ENCODE measurements at regions not wholly inside any gene's neighbourhood (a gene's known extent, or its start where the extent isn't known, plus 50 kb on each side); places are given as distances from the start of the nearest gene placed in this dataset.
"Not testable (repeated sequence)": the region's sequence is repeated elsewhere in the genome, so short reads cannot be mapped to it uniquely, and the experiment has no call there.

DNA sequence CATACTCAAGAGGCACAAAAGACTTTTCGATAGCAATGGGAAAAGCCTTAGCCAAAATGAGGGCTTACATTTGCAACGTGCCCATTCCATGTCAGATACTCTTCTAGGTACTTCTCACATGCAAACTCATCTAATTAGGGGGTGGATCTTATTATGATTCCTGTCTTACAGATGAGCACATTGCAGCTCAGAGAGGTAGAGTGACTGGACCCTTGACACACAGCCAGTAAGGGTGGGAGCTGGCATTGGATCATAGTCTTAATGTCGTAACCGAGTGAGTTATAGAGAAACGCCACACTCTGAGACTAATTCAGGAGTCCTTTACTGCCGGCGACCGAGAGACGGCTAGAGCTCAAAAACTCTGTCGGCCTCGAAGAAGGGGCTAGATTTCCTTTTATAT lies 78.8 kb upstream of the GRIN2A start:
- TF ChIP-seq CTBP1 (IDR thresholded peaks at IDR 0.05; ENCODE audit: borderline replicate concordance), result no peak
- no peak for TF ChIP-seq SUZ12 (IDR thresholded peaks at IDR 0.05)
- TF ChIP-seq FOXK2 (IDR thresholded peaks at IDR 0.05), result no peak
- no peak for TF ChIP-seq FOXM1 (IDR thresholded peaks at IDR 0.05; ENCODE audit: borderline replicate concordance)
- no peak for TF ChIP-seq SP1 (IDR thresholded peaks at IDR 0.05)
- TF ChIP-seq HDGF (IDR thresholded peaks at IDR 0.05; ENCODE audit: borderline replicate concordance), result no peak
- TF ChIP-seq NFRKB (IDR thresholded peaks at IDR 0.05), result no peak
- no peak for TF ChIP-seq FOXA1 (IDR thresholded peaks at IDR 0.05)
- no peak for TF ChIP-seq L3MBTL2 (conservative IDR thresholded peaks at IDR 0.05)
- no peak for TF ChIP-seq ARNT (IDR thresholded peaks at IDR 0.05)
- no peak for TF ChIP-seq ZNF384 (IDR thresholded peaks at IDR 0.05)
- TF ChIP-seq TARDBP (IDR thresholded peaks at IDR 0.05), result no peak
- no peak for TF ChIP-seq LEF1 (IDR thresholded peaks at IDR 0.05; ENCODE audit: borderline replicate concordance)
- no peak for TF ChIP-seq BHLHE40 (IDR thresholded peaks at IDR 0.05; ENCODE audit: borderline replicate concordance)
- TF ChIP-seq, protein P1, sequence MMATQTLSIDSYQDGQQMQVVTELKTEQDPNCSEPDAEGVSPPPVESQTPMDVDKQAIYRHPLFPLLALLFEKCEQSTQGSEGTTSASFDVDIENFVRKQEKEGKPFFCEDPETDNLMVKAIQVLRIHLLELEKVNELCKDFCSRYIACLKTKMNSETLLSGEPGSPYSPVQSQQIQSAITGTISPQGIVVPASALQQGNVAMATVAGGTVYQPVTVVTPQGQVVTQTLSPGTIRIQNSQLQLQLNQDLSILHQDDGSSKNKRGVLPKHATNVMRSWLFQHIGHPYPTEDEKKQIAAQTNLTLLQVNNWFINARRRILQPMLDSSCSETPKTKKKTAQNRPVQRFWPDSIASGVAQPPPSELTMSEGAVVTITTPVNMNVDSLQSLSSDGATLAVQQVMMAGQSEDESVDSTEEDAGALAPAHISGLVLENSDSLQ (IDR thresholded peaks at IDR 0.05), result no peak
- TF ChIP-seq ELF4 (IDR thresholded peaks at IDR 0.05), result no peak
- POLR2A ChIA-PET, result no interaction called here
- no peak for DNase-seq (ENCODE audit: extremely low spot score)
- CTCF ChIA-PET, result no interaction called here

DNA sequence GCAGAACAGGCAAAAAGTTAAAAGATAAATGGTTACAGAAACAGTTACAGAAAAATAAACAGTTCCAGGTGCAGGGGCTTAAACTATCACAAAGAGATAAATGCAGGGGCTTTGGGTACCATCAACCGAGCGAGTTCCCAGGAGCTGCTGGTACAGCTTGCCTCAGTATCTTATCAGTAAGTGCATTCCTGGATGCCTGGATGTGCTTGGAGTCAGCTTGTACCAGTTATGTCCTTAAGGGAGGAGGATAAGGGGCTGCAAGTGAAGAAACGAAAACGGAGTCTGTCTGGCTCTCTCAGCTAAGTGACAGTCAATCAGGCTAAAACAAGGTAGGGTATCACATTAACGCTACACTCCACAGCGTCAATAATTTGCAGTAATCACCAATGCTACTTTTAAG lies 79.3 kb upstream of the GRIN2A start:
- DNase-seq (ENCODE audit: extremely low spot score); POLR2A ChIA-PET; CTCF ChIA-PET: not testable (repeated sequence)

DNA sequence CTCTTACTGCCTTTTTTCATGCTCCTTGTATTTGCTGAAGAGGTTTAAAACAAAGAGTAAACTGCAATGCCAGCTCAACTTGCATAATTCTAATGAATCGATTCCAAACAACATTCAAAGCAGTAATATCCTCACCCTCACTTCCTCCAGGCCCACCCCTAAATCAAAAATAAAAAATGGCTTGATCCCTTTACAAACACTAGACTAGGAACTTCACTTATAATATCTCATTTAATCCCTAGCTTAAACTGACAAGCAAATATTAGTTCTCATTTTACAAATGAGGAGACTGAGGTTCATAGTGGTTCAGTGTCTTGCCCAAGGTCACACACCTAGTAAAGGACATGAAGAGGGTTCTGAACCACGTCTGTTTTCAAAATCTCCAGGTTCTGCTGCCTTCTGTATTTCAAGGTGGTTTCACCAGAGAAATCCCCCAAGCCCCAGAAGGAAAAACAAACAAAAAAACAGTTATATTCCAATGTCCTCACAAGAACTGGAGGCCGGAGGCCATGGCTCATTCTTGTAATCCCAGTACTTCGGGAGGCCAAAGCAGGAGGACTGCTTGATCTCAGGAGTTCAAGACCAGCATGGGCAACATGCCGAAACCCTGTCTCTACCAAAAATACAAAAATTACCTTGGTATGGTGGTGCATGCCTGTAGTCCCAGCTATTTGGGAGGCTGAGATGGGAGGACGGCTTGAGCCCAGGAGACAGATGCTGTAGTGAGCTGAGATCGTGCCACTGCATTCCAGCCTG lies 80.3 kb upstream of the GRIN2A start:
- ChIA-PET CTCF (no interaction called here), POLR2A (no interaction called here)
- TF ChIP-seq ELF4 (IDR thresholded peaks at IDR 0.05) (no peak), SUZ12 (IDR thresholded peaks at IDR 0.05) (no peak), ZNF384 (IDR thresholded peaks at IDR 0.05) (no peak), ARNT (IDR thresholded peaks at IDR 0.05) (no peak), NFRKB (IDR thresholded peaks at IDR 0.05) (no peak), SP1 (IDR thresholded peaks at IDR 0.05) (no peak), HDGF (IDR thresholded peaks at IDR 0.05; ENCODE audit: borderline replicate concordance) (no peak), CTBP1 (IDR thresholded peaks at IDR 0.05; ENCODE audit: borderline replicate concordance) (no peak), FOXK2 (IDR thresholded peaks at IDR 0.05) (no peak)
- no peak for DNase-seq (ENCODE audit: extremely low spot score)

DNA sequence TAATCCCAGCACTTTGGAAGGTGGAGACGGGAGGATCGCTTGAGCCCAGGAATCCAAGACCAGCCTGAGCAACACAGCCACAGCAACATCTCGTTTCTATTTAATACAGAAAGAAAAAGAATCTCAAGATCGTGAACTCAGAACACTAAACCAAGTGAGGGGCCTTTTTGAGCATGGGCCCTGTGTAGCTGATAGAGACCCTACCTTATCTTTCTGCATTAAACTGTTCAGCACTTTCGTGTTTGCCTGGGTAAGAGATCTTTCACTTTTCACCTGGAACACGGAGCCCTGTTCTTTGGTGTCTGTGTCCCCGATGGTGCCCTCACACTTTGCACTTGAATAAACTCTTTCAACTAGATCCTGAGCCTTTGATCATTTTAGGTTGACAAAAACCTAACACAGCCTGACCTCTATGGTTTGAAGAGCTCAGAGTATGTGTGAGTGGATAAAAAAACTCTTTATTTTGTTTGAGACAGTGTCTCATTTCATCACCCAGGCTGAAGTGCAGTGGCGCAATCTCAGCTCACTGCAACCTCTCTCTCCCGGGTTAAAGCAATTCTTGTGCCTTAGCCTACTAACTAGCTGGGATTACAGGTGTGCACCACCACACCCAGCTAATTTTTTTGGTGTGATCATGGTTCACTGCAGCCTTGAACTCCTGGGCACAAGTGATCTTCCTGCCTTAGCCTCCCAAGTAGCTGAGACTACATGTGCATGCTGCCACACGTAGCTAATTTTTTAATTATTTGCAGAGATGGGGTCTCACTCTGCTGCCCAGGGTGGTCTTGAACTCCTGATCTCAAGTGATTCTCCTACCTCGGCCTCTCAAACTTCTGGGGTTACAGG lies 83.8 kb upstream of the GRIN2A start:
- TF ChIP-seq FOXK2 (IDR thresholded peaks at IDR 0.05) (no peak), NFRKB (IDR thresholded peaks at IDR 0.05) (no peak), BHLHE40 (IDR thresholded peaks at IDR 0.05; ENCODE audit: borderline replicate concordance) (no peak), CTBP1 (IDR thresholded peaks at IDR 0.05; ENCODE audit: borderline replicate concordance) (no peak), ZNF384 (IDR thresholded peaks at IDR 0.05) (no peak), L3MBTL2 (conservative IDR thresholded peaks at IDR 0.05) (no peak), TARDBP (IDR thresholded peaks at IDR 0.05) (no peak), SUZ12 (IDR thresholded peaks at IDR 0.05) (no peak), SP1 (IDR thresholded peaks at IDR 0.05) (no peak), HDGF (IDR thresholded peaks at IDR 0.05; ENCODE audit: borderline replicate concordance) (no peak), LEF1 (IDR thresholded peaks at IDR 0.05; ENCODE audit: borderline replicate concordance) (no peak), FOXA1 (IDR thresholded peaks at IDR 0.05) (no peak), ARNT (IDR thresholded peaks at IDR 0.05) (no peak), FOXM1 (IDR thresholded peaks at IDR 0.05; ENCODE audit: borderline replicate concordance) (no peak)
- TF ChIP-seq, protein P1 (IDR thresholded peaks at IDR 0.05), result no peak
- no peak for DNase-seq (ENCODE audit: extremely low spot score)
- ChIA-PET POLR2A (no interaction called here), CTCF (no interaction called here)

DNA sequence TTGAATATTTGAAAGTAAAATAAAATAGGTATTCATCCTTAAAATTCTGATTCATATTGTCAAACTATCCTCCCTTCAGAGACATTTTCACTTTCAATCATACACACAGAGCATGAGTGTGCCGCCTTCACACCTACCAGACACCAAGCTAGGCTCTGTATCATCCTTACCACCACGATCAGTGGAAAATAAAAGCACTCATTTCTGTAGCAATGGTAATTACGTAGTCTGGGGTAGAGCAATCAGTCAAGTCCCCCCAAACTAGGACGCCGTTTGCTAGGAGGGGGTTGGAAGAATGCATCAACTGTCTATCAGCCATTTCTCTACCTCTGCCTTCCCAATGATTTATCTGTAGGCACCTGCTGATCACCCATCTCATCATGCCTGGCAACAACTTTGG lies 84.6 kb upstream of the GRIN2A start:
- CTCF ChIA-PET, result no interaction called here
- POLR2A ChIA-PET, result no interaction called here
- TF ChIP-seq, protein P1 (IDR thresholded peaks at IDR 0.05), result no peak
- TF ChIP-seq FOXK2 (IDR thresholded peaks at IDR 0.05) (no peak), CTBP1 (IDR thresholded peaks at IDR 0.05; ENCODE audit: borderline replicate concordance) (no peak), SUZ12 (IDR thresholded peaks at IDR 0.05) (no peak), BHLHE40 (IDR thresholded peaks at IDR 0.05; ENCODE audit: borderline replicate concordance) (no peak), TARDBP (IDR thresholded peaks at IDR 0.05) (no peak), ELF4 (IDR thresholded peaks at IDR 0.05) (no peak), LEF1 (IDR thresholded peaks at IDR 0.05; ENCODE audit: borderline replicate concordance) (no peak), SP1 (IDR thresholded peaks at IDR 0.05) (no peak), ZNF384 (IDR thresholded peaks at IDR 0.05) (no peak), FOXA1 (IDR thresholded peaks at IDR 0.05) (no peak), FOXM1 (IDR thresholded peaks at IDR 0.05; ENCODE audit: borderline replicate concordance) (no peak), NFRKB (IDR thresholded peaks at IDR 0.05) (no peak), L3MBTL2 (conservative IDR thresholded peaks at IDR 0.05) (no peak), HDGF (IDR thresholded peaks at IDR 0.05; ENCODE audit: borderline replicate concordance) (no peak), ARNT (IDR thresholded peaks at IDR 0.05) (no peak)
- no peak for DNase-seq (ENCODE audit: extremely low spot score)

DNA sequence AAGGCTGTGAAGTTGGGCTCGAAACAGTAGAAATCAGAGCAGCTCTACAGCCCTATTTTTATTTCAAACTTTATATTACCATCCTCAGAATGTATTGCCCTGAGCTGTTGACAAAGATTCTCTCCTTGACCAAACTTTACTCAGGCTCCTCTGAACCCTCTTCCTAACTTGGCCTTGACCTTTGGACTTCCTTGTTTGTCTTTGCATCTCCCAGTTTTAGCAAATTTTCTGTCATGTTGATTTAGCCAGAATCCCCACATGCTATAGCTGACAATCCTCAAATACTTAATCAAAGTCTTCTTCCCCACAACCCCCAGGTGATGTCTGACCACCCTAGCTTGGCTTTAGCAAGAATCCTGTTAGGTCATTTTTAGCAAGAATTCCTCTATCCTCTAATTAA lies 87.4 kb upstream of the GRIN2A start:
- POLR2A ChIA-PET, result no interaction called here
- no peak for TF ChIP-seq HDGF (IDR thresholded peaks at IDR 0.05; ENCODE audit: borderline replicate concordance)
- no peak for TF ChIP-seq ELF4 (IDR thresholded peaks at IDR 0.05)
- TF ChIP-seq ARNT (IDR thresholded peaks at IDR 0.05), result no peak
- TF ChIP-seq FOXK2 (IDR thresholded peaks at IDR 0.05), result no peak
- CTCF ChIA-PET, result no interaction called here
- no peak for DNase-seq (ENCODE audit: extremely low spot score)

DNA sequence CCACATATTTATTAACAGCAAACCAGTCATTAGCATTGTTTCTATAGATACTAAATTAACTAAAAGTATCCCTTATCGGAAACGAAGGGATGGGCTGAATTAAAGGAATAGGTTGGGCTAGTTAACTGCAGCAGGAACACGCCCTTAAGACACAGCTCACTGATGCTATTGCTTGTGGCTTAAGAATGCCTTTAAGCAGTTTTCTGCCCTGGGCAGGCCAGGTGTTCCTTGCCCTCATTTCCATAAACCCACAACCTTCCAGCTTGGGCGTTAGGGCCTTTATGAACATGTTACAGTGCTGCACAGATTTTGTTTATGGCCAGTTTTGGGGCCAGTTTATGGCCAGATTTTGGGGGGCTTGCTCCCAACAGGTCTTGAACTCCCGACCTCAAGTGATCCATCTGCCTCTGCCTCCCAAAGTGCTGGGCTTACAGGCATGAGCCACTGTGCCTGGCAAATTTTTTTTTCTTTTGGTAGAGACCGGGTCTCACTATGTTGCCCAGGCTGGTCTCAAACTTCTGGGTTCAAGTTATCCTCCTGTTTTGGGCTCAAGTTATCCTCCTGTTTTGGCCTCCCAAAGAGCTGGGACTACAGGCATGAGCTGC lies 90.1 kb upstream of the GRIN2A start:
- DNase-seq (ENCODE audit: extremely low spot score); POLR2A ChIA-PET: not testable (repeated sequence)
- CTCF ChIA-PET, result interaction anchor here (0.6 kb wide), 1 partner anchor 12 kb away, joined by 3 read pairs; no protein-coding TSS in a partner anchor

DNA sequence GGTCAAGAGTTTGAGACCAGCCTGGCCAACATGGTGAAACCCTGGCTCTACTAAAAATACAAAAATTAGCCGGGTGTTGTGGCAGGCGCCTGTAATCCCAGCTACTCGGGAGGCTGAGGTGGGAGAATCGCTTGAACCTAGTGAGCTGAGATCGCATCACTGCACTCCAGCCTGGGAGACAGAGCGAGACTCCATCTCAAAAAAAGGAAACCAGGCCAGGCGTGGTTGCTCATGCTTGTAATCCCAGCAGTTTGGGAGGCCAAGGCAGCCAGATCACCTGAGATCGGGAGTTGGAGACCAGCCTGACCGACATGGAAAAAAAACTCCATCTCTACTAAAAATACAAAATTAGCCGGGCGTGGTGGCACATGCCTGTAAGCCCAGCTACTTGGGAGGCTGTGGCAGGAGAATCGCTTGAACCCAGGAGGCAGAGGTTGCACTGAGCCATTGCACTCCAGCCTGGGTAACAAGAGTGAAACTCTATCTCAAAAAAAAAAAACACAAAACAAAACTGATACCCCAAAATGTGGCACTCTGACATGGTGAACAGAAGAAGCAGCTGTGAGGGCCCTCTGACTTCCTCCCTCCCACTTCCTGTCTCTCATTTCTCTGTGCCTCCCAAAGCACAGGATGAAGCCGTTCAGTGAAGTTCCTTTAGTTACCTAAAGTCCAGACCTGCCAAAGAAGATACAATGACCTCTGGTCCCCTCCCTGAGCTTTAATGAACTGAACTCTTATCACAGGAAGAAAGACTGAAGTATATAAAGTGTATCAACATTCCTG lies 93.2 kb upstream of the GRIN2A start:
- CTCF ChIA-PET; DNase-seq (ENCODE audit: extremely low spot score); POLR2A ChIA-PET: not testable (repeated sequence)
